ENCODE measurements at regions not wholly inside any gene's neighbourhood (a gene's known extent, or its start where the extent isn't known, plus 50 kb on each side); places are given as distances from the start of the nearest gene placed in this dataset.

DNA sequence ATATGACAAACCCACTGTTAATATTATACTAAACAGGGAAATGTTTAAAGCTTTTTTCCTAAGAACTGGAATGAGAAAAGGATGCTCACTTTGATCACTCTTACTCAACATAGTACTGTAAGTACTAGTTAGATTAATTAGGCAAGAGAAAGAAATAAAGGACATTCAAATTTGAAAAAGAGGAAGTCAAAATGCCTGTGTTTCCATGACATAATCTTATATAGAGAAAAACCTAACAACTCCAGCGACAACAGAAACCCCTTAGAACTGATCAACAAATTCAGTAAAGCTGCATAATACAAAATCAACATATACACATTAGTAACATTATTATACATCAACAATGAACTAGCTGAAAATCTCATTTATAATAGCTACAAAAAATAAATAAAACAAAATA, 200.6 kb upstream of the ROBO1 start:
- BruUV-seq (replicated peaks): no TSS peak
- no peak overlapping the region for H3K4me2 ChIP-seq (ENCODE audit: low read length)
- no peaks in the 10 kb centered on the region for H3K79me2 ChIP-seq (ENCODE audit: insufficient read depth, low read depth, low read length)
- H3K27ac ChIP-seq (ENCODE audit: low read depth, low read length, poor library complexity, severe bottlenecking): no peak overlapping the region
- no peak overlapping the region for H2AFZ ChIP-seq (ENCODE audit: low read length)
- ChIA-PET POLR2A (no interaction called here), CTCF (ENCODE audit: unreplicated experiment) (no interaction called here)
- H3K4me1 ChIP-seq (ENCODE audit: insufficient read depth, low read length, poor library complexity, severe bottlenecking): no peaks in the 10 kb centered on the region
- 0 out of 2 replicates have a peak, but pooled peaks cover 3% of the 10 kb centered on the region for H3K9me3 ChIP-seq (ENCODE audit: low read length)
- DNase-seq (ENCODE audit: low spot score): no peak
- H3K36me3 ChIP-seq (ENCODE audit: insufficient read depth, low read length): no peaks in the 10 kb centered on the region
- H3K4me3 ChIP-seq (ENCODE audit: low read depth, low read length, poor library complexity, severe bottlenecking): no peak overlapping the region
- intact Hi-C loops (cut with micrococcal nuclease; ENCODE audit: unreplicated experiment): no loop called here
- no peaks in the 10 kb centered on the region for H4K20me1 ChIP-seq (ENCODE audit: insufficient read depth, low read length)
- TF ChIP-seq, protein P1, sequence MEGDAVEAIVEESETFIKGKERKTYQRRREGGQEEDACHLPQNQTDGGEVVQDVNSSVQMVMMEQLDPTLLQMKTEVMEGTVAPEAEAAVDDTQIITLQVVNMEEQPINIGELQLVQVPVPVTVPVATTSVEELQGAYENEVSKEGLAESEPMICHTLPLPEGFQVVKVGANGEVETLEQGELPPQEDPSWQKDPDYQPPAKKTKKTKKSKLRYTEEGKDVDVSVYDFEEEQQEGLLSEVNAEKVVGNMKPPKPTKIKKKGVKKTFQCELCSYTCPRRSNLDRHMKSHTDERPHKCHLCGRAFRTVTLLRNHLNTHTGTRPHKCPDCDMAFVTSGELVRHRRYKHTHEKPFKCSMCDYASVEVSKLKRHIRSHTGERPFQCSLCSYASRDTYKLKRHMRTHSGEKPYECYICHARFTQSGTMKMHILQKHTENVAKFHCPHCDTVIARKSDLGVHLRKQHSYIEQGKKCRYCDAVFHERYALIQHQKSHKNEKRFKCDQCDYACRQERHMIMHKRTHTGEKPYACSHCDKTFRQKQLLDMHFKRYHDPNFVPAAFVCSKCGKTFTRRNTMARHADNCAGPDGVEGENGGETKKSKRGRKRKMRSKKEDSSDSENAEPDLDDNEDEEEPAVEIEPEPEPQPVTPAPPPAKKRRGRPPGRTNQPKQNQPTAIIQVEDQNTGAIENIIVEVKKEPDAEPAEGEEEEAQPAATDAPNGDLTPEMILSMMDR (conservative IDR thresholded peaks at IDR 0.05; ENCODE audit: low read length): no peak
- no peak for TF ChIP-seq EZH2phosphoT487 (IDR thresholded peaks at IDR 0.05; ENCODE audit: borderline replicate concordance, low read depth, low read length)
- H3K9me2 ChIP-seq (ENCODE audit: insufficient read depth, low read length): peaks cover 4% of the 10 kb centered on the region; the same call in 1 of the 2 replicates

DNA sequence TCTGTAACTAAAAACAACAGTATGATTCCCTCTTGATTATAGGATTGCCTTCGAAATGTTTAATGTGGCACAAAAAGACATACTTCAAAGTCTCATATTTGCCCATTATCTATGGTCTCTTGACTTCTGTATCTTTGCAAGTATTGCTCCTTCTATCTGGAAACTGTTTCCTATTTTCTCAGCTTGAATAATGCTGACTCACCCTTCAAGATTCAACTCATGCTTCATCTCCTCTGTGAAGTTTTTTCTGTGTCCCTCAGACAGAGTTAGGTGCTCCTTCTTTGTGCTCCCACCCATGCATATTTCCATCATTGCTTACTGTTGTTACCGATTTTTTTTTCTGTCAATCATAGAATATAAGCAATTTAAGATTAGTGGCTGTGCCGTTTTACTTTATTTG, 192.8 kb upstream of the ROBO1 start:
- ChIA-PET CTCF (ENCODE audit: unreplicated experiment) (no interaction called here), POLR2A (interaction anchor here (0.6 kb wide), 1 partner anchor 84 kb away, joined by 3 read pairs; no protein-coding TSS in a partner anchor)
- H4K20me1 ChIP-seq (ENCODE audit: insufficient read depth, low read length): no peaks in the 10 kb centered on the region
- intact Hi-C loops (cut with micrococcal nuclease; ENCODE audit: unreplicated experiment): no loop called here
- H3K36me3 ChIP-seq (ENCODE audit: insufficient read depth, low read length): no peaks in the 10 kb centered on the region
- BruUV-seq (replicated peaks): no TSS peak
- no peaks in the 10 kb centered on the region for H3K4me1 ChIP-seq (ENCODE audit: insufficient read depth, low read length, poor library complexity, severe bottlenecking)
- H3K4me2 ChIP-seq (ENCODE audit: low read length): no peak overlapping the region
- H3K9me2 ChIP-seq (ENCODE audit: insufficient read depth, low read length): no peaks in the 10 kb centered on the region
- H3K27ac ChIP-seq (ENCODE audit: low read depth, low read length, poor library complexity, severe bottlenecking): no peak overlapping the region
- H3K79me2 ChIP-seq (ENCODE audit: insufficient read depth, low read depth, low read length): no peaks in the 10 kb centered on the region
- no peak overlapping the region for H3K4me3 ChIP-seq (ENCODE audit: low read depth, low read length, poor library complexity, severe bottlenecking)
- H3K9me3 ChIP-seq (ENCODE audit: low read length): 0 out of 2 replicates have a peak, but pooled peaks cover 10% of the 10 kb centered on the region
- no peak overlapping the region for H2AFZ ChIP-seq (ENCODE audit: low read length)
- DNase-seq (ENCODE audit: low spot score): no peak
- TF ChIP-seq, protein P1 (conservative IDR thresholded peaks at IDR 0.05; ENCODE audit: low read length): no peak
- no peak for TF ChIP-seq EZH2phosphoT487 (IDR thresholded peaks at IDR 0.05; ENCODE audit: borderline replicate concordance, low read depth, low read length)

DNA sequence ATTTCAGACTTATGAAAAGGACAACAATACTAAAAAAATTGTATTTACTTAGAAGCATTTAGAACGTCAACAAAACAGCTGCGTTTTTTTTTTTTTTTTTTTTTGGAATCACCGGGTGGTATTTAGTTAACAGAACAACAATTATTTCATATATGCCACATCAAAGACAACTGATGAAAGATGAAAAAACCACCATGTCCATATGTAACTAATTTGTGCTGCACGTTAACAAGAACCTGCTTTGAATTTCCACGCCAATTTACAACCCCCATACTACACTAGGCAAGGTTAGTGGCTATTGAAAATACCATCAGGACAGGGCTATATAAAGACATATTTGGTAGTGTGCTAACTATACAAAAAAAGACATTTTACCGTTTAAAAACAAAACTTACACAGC, 189.3 kb upstream of the ROBO1 start:
- Histone ChIP-seq H3K4me2 (ENCODE audit: low read length) (no peak overlapping the region), H2AFZ (ENCODE audit: low read length) (no peak overlapping the region), H4K20me1 (ENCODE audit: insufficient read depth, low read length) (no peaks in the 10 kb centered on the region), H3K9me3 (ENCODE audit: low read length) (no peaks in the 10 kb centered on the region), H3K27ac (ENCODE audit: low read depth, low read length, poor library complexity, severe bottlenecking) (no peak overlapping the region), H3K36me3 (ENCODE audit: insufficient read depth, low read length) (no peaks in the 10 kb centered on the region), H3K9me2 (ENCODE audit: insufficient read depth, low read length) (no peaks in the 10 kb centered on the region), H3K4me1 (ENCODE audit: insufficient read depth, low read length, poor library complexity, severe bottlenecking) (no peaks in the 10 kb centered on the region), H3K79me2 (ENCODE audit: insufficient read depth, low read depth, low read length) (no peaks in the 10 kb centered on the region), H3K4me3 (ENCODE audit: low read depth, low read length, poor library complexity, severe bottlenecking) (no peak overlapping the region)
- CTCF ChIA-PET (ENCODE audit: unreplicated experiment): no interaction called here
- no peak for DNase-seq (ENCODE audit: low spot score)
- TF ChIP-seq, protein P1 (conservative IDR thresholded peaks at IDR 0.05; ENCODE audit: low read length): no peak
- no peak for TF ChIP-seq EZH2phosphoT487 (IDR thresholded peaks at IDR 0.05; ENCODE audit: borderline replicate concordance, low read depth, low read length)
- POLR2A ChIA-PET: interaction anchor here (0.7 kb wide), 1 partner anchor 152 kb away, joined by 5 read pairs; no protein-coding TSS in a partner anchor
- no TSS peak for BruUV-seq (replicated peaks)
- intact Hi-C loops (cut with micrococcal nuclease; ENCODE audit: unreplicated experiment): no loop called here
